Endodermal cell (in vitro differentiated cells): ENCODE measurements at regions not wholly inside any gene's neighbourhood (a gene's known extent, or its start where the extent isn't known, plus 50 kb on each side); places are given as distances from the start of the nearest gene placed in this dataset.

ENCODE experiments used
- DNase-seq: peaks from one replicate; pipeline ENCODE4 v3.0.0-alpha.2; 2017
- H3K27ac ChIP-seq: 2 replicates; pipeline ENCODE4 v1.5.1; 2013; ENCODE audit warnings: mild to moderate bottlenecking, low read depth, low read length, moderate library complexity
- H3K27me3 ChIP-seq: 2 replicates; pipeline ENCODE4 v1.6.1; 2013; ENCODE audit warnings: mild to moderate bottlenecking, low read length, moderate library complexity; ENCODE audit not compliant: insufficient read depth, control insufficient read depth, poor library complexity, severe bottlenecking
- H3K36me3 ChIP-seq: 2 replicates; pipeline ENCODE4 v1.7.0; 2013; ENCODE audit warnings: mild to moderate bottlenecking, low read length, moderate library complexity; ENCODE audit not compliant: control insufficient read depth, insufficient read depth
- H3K4me1 ChIP-seq: one replicate; pipeline ENCODE4 v1.7.0; 2013; ENCODE audit warnings: low read length; ENCODE audit not compliant: control insufficient read depth, insufficient read depth
- H3K4me3 ChIP-seq: 2 replicates; pipeline ENCODE4 v1.5.1; 2013; ENCODE audit warnings: mild to moderate bottlenecking, low read length, moderate library complexity
- H3K9ac ChIP-seq: 2 replicates; pipeline ENCODE4 v1.6.1; 2013; ENCODE audit warnings: mild to moderate bottlenecking, low read length, moderate library complexity; ENCODE audit not compliant: poor library complexity, severe bottlenecking; ENCODE audit errors: extremely low read depth
- H3K9me3 ChIP-seq: 2 replicates; pipeline ENCODE4 v1.6.1; 2013; ENCODE audit warnings: mild to moderate bottlenecking, low read length, moderate library complexity; ENCODE audit not compliant: control insufficient read depth
- H3K27ac Mint-ChIP-seq: 2 replicates; pipeline ENCODE4 v1.8.0; 2020; ENCODE audit warnings: mixed read lengths
- H3K27me3 Mint-ChIP-seq: 2 replicates; pipeline ENCODE4 v1.8.0; 2021; ENCODE audit warnings: mild to moderate bottlenecking, mixed read lengths; ENCODE audit not compliant: insufficient read depth
- H3K36me3 Mint-ChIP-seq: 2 replicates; pipeline ENCODE4 v1.8.0; 2020; ENCODE audit warnings: low read depth, mixed read lengths
- H3K4me1 Mint-ChIP-seq: 2 replicates; pipeline ENCODE4 v1.8.0; 2020; ENCODE audit warnings: mixed read lengths
- H3K4me3 Mint-ChIP-seq: 2 replicates; pipeline ENCODE4 v1.8.0; 2020; ENCODE audit warnings: mild to moderate bottlenecking, moderate library complexity, mixed read lengths
- H3K9me3 Mint-ChIP-seq: 2 replicates; pipeline ENCODE4 v1.8.0; 2020; ENCODE audit warnings: mild to moderate bottlenecking, mixed read lengths
- WGBS, 2 experiments: methylation state at CpG; one replicate each; pipeline versions ENCODE4 v1.1.5 to v1.1.7; 2013; ENCODE audit warnings: missing lambda C conversion rate in 2 of 2, mixed read lengths in 1 of 2; ENCODE audit not compliant: insufficient coverage in 1 of 2, insufficient read length in 1 of 2; 5-methylcytosine and 5-hydroxymethylcytosine counted together
- TF ChIP-seq, protein P1 (sequence below): fragments of 200-600 bp; sonication (generic); conservative IDR thresholded peaks from 2 replicates; pipeline ENCODE4 v1.5.0; 2021; ENCODE audit warnings: antibody characterized with exemption, mild to moderate bottlenecking

GRCh38 chr7:17229228-17229627 lies 69.2 kb upstream of the AHR start:
- TF ChIP-seq, protein P1, sequence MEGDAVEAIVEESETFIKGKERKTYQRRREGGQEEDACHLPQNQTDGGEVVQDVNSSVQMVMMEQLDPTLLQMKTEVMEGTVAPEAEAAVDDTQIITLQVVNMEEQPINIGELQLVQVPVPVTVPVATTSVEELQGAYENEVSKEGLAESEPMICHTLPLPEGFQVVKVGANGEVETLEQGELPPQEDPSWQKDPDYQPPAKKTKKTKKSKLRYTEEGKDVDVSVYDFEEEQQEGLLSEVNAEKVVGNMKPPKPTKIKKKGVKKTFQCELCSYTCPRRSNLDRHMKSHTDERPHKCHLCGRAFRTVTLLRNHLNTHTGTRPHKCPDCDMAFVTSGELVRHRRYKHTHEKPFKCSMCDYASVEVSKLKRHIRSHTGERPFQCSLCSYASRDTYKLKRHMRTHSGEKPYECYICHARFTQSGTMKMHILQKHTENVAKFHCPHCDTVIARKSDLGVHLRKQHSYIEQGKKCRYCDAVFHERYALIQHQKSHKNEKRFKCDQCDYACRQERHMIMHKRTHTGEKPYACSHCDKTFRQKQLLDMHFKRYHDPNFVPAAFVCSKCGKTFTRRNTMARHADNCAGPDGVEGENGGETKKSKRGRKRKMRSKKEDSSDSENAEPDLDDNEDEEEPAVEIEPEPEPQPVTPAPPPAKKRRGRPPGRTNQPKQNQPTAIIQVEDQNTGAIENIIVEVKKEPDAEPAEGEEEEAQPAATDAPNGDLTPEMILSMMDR, result no peak
- H3K36me3 ChIP-seq, result no peaks in the 10 kb centered on the region
- H3K4me1 ChIP-seq, result no peaks in the 10 kb centered on the region
- no peak overlapping the region for H3K4me3 Mint-ChIP-seq
- no peaks in the 10 kb centered on the region for H3K27me3 Mint-ChIP-seq
- H3K4me3 ChIP-seq, result no peak overlapping the region
- no peak overlapping the region for H3K9ac ChIP-seq
- no peaks in the 10 kb centered on the region for H3K9me3 ChIP-seq
- no peaks in the 10 kb centered on the region for H3K9me3 Mint-ChIP-seq
- H3K27me3 ChIP-seq, result no peaks in the 10 kb centered on the region
- no peak overlapping the region for H3K27ac ChIP-seq
- no peak overlapping the region for H3K27ac Mint-ChIP-seq
- no peak for DNase-seq
- no peaks in the 10 kb centered on the region for H3K4me1 Mint-ChIP-seq
- WGBS, 2 experiments, result 94 to 100% methylated on average over 1 of the region's 2 CpGs
- H3K36me3 Mint-ChIP-seq, result no peaks in the 10 kb centered on the region

- no peak for DNase-seq
- Histone ChIP-seq H3K36me3 (no peaks in the 10 kb centered on the region), H3K9ac (no peak overlapping the region), H3K4me1 (no peaks in the 10 kb centered on the region), H3K9me3 (no peaks in the 10 kb centered on the region), H3K27ac (no peak overlapping the region), H3K27me3 (no peaks in the 10 kb centered on the region), H3K4me3 (no peak overlapping the region)
- Mint-ChIP-seq H3K4me1 (peaks cover 2% of the 10 kb centered on the region), H3K9me3 (no peaks in the 10 kb centered on the region), H3K27ac (no peak overlapping the region), H3K36me3 (no peaks in the 10 kb centered on the region), H3K4me3 (no peak overlapping the region), H3K27me3 (no peaks in the 10 kb centered on the region)
- WGBS, 2 experiments, result 82 to 100% methylated on average over 1 to 2 of the region's 2 CpGs
- TF ChIP-seq, protein P1, result no peak
Observed at GRCh38 chr7:17230099-17230807, 68.2 kb upstream of the AHR start.

DNA sequence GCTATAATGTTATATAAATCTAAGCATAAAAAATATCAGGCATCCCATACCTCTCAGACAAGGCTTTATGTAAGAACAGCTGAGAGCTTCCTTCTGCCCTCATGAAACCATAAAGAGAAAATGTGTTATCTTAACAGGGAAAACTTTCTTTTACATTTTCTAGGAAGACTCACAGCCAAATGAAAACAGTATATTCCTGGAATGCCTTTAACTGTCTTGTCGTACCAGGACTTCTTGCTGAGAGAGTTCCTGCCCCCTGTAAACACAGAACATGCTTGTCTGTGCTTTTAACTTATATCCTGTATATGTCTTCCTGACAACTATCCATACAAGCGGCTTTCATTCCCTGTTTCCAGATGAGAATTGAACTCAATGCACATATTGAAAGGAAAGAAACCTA lies 64.8 kb upstream of the AHR start:
- Histone ChIP-seq H3K27me3 (no peaks in the 10 kb centered on the region), H3K4me3 (no peak overlapping the region), H3K9ac (no peak overlapping the region), H3K36me3 (no peaks in the 10 kb centered on the region), H3K27ac (no peak overlapping the region), H3K4me1 (no peaks in the 10 kb centered on the region), H3K9me3 (no peaks in the 10 kb centered on the region)
- WGBS, 2 experiments, result 70 to 88% methylated on average over 1 to 2 of the region's 2 CpGs
- Mint-ChIP-seq H3K27ac (no peak overlapping the region), H3K27me3 (no peaks in the 10 kb centered on the region), H3K9me3 (no peaks in the 10 kb centered on the region), H3K4me1 (peaks cover 6% of the 10 kb centered on the region), H3K36me3 (no peaks in the 10 kb centered on the region), H3K4me3 (no peak overlapping the region)
- TF ChIP-seq, protein P1, result no peak
- no peak for DNase-seq
